ENCODE measurements at regions not wholly inside any gene's neighbourhood (a gene's known extent, or its start where the extent isn't known, plus 50 kb on each side); places are given as distances from the start of the nearest gene placed in this dataset.

DNA sequence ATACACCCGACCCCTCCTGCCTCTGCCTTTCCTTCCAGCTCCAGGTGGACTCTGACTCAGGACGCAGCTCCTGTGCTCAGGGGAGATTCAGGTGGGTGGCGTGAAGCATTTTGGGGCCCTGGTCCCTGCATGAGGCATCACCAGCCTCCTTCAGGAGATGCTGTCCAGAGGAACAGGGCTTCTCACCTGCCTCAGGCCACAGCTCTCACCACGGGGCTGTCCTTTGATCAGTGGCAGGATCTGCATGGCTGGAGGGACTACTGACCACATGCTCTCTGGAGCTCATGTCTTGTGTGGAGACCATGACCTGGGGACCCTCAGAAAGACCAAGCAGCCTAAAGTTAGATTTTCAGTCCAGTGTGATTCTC lies 58.8 kb downstream of the GGTLC2 start:
- H3K9me3 ChIP-seq (ENCODE audit: control insufficient read depth, low read length): no peaks in the 10 kb centered on the region
- TF ChIP-seq, protein P1, sequence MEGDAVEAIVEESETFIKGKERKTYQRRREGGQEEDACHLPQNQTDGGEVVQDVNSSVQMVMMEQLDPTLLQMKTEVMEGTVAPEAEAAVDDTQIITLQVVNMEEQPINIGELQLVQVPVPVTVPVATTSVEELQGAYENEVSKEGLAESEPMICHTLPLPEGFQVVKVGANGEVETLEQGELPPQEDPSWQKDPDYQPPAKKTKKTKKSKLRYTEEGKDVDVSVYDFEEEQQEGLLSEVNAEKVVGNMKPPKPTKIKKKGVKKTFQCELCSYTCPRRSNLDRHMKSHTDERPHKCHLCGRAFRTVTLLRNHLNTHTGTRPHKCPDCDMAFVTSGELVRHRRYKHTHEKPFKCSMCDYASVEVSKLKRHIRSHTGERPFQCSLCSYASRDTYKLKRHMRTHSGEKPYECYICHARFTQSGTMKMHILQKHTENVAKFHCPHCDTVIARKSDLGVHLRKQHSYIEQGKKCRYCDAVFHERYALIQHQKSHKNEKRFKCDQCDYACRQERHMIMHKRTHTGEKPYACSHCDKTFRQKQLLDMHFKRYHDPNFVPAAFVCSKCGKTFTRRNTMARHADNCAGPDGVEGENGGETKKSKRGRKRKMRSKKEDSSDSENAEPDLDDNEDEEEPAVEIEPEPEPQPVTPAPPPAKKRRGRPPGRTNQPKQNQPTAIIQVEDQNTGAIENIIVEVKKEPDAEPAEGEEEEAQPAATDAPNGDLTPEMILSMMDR (IDR thresholded peaks at IDR 0.05): no peak

DNA sequence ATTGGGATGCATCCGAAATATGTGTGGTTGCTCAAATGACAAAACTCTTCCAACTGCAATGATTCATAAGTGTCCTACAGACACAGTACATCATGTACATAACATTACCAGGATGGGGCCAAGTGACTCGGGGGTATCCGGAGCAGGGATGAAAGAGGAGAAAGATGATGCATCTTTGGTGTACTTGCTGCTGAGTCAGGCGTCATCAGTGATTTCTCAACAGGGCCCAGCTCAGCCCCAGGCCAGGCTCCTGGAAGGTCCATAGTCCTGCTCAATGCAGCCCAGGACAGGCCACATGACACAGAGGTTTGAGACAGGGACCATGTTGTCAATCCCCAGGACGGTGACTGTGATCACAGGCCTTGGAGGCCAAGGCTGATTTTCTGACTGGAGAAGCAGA lies 59.3 kb downstream of the GGTLC2 start:
- H3K4me1 ChIP-seq: no peaks in the 10 kb centered on the region
- no peaks in the 10 kb centered on the region for H3K79me2 ChIP-seq
- H3K36me3 ChIP-seq (ENCODE audit: control insufficient read depth, insufficient read depth, low read length): no peaks in the 10 kb centered on the region
- H3K4me2 ChIP-seq (ENCODE audit: low read length): no peak overlapping the region
- H3K27me3 ChIP-seq (ENCODE audit: control insufficient read depth, insufficient read depth, low read length): no peaks in the 10 kb centered on the region
- TF ChIP-seq, protein P1 (IDR thresholded peaks at IDR 0.05): no peak
- no peak overlapping the region for H3K27ac ChIP-seq
- no peak overlapping the region for H3K9ac ChIP-seq
- no peaks in the 10 kb centered on the region for H3K9me3 ChIP-seq (ENCODE audit: control insufficient read depth, low read length)
- no peak overlapping the region for H3K4me3 ChIP-seq (ENCODE audit: low read depth, low read length)
- H2AFZ ChIP-seq: no peak overlapping the region

More for the DNA sequence above, 58.8 kb downstream of the GGTLC2 start:
- no peaks in the 10 kb centered on the region for H3K4me1 ChIP-seq
- H3K4me2 ChIP-seq (ENCODE audit: low read length): no peak overlapping the region
- no peak overlapping the region for H2AFZ ChIP-seq
- no peaks in the 10 kb centered on the region for H3K36me3 ChIP-seq (ENCODE audit: control insufficient read depth, insufficient read depth, low read length)
- H3K79me2 ChIP-seq: no peaks in the 10 kb centered on the region
- no peak overlapping the region for H3K9ac ChIP-seq
- no peak overlapping the region for H3K27ac ChIP-seq
- H3K4me3 ChIP-seq (ENCODE audit: low read depth, low read length): no peak overlapping the region
- no peaks in the 10 kb centered on the region for H3K27me3 ChIP-seq (ENCODE audit: control insufficient read depth, insufficient read depth, low read length)

DNA sequence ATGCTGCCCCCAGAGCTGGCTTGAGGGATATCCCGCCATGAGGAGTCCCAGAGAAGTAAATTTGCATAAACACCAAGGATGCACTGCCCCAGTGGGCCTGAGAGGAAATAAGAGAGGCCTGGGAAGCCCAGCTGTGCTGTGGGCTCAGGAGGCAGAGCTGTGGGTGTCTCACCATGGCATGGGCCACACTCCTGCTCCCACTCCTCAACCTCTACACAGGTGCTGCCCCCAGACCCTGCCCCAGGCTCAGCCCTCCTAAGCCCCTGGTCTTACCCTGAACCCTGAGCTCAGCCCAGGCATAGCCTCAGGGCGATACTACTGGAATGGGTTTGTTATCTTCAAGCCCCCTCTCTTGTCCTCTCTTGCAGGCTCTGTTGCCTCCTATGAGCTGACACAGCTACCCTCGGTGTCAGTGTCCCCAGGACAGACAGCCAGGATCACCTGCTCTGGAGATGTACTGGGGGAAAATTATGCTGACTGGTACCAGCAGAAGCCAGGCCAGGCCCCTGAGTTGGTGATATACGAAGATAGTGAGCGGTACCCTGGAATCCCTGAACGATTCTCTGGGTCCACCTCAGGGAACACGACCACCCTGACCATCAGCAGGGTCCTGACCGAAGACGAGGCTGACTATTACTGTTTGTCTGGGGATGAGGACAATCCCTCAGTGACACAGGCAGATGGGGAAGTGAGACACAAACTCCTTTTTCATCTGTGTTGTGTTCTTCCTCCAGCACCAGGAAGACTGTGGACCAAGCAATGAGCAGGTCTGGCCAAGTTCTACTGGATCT lies 59.9 kb downstream of the GGTLC2 start:
- no peak overlapping the region for H3K27ac ChIP-seq

DNA sequence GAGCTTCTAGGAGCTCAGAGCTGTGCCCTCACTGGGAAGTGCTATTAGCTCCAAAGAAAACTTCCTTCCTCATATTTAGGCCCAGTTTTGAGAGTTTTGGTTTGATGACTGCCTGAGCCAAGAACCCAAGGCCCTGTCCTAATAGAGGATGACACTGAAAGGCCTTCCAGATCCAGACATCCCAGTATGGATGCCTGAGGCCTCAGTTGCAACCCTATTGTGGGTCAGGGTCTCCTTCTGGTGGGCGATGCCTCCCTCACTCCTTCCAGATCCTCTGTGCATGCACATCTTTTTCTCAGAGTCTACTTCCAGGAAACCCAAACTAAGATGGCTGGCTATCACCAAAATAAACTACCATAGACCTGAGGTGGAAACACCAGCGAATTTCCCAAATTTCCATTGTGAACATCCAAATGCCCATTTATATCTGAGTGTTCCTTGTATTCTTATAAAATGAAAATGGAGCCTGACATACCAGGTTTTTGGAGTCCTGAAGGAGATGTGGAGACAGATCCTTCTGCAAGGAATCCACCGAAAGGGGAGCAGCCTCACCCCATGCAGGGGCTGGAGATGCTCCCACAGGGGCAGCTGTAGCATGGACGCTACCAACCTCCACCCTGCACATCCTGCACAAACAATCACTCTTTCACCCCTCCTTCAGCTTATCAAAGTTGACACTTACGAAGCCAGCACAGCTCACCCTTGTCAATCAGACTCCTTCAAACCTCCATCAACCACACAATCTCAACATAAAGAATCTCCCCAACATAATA lies 61.1 kb downstream of the GGTLC2 start:
- H3K27me3 ChIP-seq (ENCODE audit: control insufficient read depth, insufficient read depth, low read length): no peaks in the 10 kb centered on the region

More for the DNA sequence above, 59.9 kb downstream of the GGTLC2 start:
- Histone ChIP-seq H3K27me3 (ENCODE audit: control insufficient read depth, insufficient read depth, low read length) (no peaks in the 10 kb centered on the region), H3K4me1 (no peaks in the 10 kb centered on the region), H3K36me3 (ENCODE audit: control insufficient read depth, insufficient read depth, low read length) (no peaks in the 10 kb centered on the region), H3K4me2 (ENCODE audit: low read length) (no peak overlapping the region), H3K4me3 (ENCODE audit: low read depth, low read length) (no peak overlapping the region), H2AFZ (no peak overlapping the region), H3K79me2 (no peaks in the 10 kb centered on the region), H3K9me3 (ENCODE audit: control insufficient read depth, low read length) (no peaks in the 10 kb centered on the region), H3K9ac (no peak overlapping the region)
- TF ChIP-seq, protein P1 (IDR thresholded peaks at IDR 0.05): no peak

More for the DNA sequence above, 61.1 kb downstream of the GGTLC2 start:
- Histone ChIP-seq H2AFZ (no peak overlapping the region), H3K79me2 (no peaks in the 10 kb centered on the region), H3K4me3 (ENCODE audit: low read depth, low read length) (no peak overlapping the region), H3K36me3 (ENCODE audit: control insufficient read depth, insufficient read depth, low read length) (no peaks in the 10 kb centered on the region), H3K9ac (no peak overlapping the region), H3K9me3 (ENCODE audit: control insufficient read depth, low read length) (no peaks in the 10 kb centered on the region), H3K27ac (no peak overlapping the region), H3K4me1 (no peaks in the 10 kb centered on the region), H3K4me2 (ENCODE audit: low read length) (no peak overlapping the region)
- TF ChIP-seq, protein P1 (IDR thresholded peaks at IDR 0.05): no peak

Measured in parathyroid adenoma (tissue), 2 donors.